Breast epithelium (tissue), 3 donors: ENCODE measurements at regions not wholly inside any gene's neighbourhood (a gene's known extent, or its start where the extent isn't known, plus 50 kb on each side); places are given as distances from the start of the nearest gene placed in this dataset.

Experiments
- CTCF ChIP-seq, 3 donors: fragments of 450-650 bp; IDR thresholded peaks; one replicate each; pipeline ENCODE4 v1.5.1; 2016 to 2017; ENCODE audit warnings: antibody characterized with exemption in 3 of 3, mild to moderate bottlenecking in 3 of 3, moderate library complexity in 3 of 3
- POLR2AphosphoS5 ChIP-seq, 3 donors: sonication (generic); formaldehyde crosslinking; IDR thresholded peaks; one replicate each; pipeline ENCODE4 v1.6.1; 2017; ENCODE audit warnings: antibody characterized with exemption in 3 of 3

- no peak for TF ChIP-seq POLR2AphosphoS5 (IDR thresholded peaks at IDR 0.05)
- no peak for TF ChIP-seq CTCF (IDR thresholded peaks at IDR 0.05)
These were observed 157.5 kb upstream of the ALG10B start for GRCh38 chr12:38159092-38159551.
